DMS153 (cell line): ENCODE measurements at regions not wholly inside any gene's neighbourhood (a gene's known extent, or its start where the extent isn't known, plus 50 kb on each side); places are given as distances from the start of the nearest gene placed in this dataset.
A peak's percentile ranks its signal among the peaks of the same experiment; 100 is the strongest.

Experiments used
- DNase-seq: peaks from one replicate; lab custom pipeline; 2025; lab: John Stamatoyannopoulos, UW

DNA sequence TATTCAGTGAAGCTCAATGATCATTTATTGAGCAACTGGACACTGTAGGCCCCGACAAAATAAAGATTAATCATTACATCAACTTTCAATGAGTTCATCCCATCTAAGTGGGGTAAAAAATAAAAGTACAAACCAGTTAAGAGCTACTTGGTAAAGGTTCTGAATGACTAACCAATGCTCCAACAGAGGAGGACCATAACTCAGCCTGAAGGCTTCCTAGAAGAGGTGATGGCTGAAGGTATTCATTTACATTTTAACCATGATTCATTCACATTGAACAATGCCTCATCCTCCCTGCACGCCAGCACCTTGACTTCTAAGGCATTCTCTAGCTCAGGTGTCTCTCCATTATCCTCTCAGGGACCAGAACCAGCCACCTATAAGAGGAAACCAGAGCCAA, 201.4 kb downstream of the ZNF462 start:
- DNase-seq = no peak

DNA sequence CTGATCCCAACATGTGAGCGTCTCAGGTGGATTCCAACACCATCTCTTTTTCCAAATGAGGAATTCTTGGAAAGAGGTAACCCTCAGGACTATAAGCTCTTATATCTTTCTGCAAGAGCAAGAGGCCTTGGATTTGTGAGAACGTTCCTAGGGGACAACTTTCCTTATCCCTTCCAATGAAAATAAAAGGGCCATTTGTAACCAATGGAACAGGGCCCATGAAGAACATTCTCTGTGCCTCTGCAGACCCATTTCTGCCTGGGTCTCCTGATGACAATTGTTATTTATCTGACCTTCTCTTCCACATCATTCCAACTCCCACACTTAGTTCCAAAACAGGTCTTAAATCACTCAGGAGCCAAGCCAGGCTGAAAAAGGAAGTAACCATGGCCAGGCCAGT, 202.6 kb downstream of the ZNF462 start:
- DNase-seq = no peak

DNA sequence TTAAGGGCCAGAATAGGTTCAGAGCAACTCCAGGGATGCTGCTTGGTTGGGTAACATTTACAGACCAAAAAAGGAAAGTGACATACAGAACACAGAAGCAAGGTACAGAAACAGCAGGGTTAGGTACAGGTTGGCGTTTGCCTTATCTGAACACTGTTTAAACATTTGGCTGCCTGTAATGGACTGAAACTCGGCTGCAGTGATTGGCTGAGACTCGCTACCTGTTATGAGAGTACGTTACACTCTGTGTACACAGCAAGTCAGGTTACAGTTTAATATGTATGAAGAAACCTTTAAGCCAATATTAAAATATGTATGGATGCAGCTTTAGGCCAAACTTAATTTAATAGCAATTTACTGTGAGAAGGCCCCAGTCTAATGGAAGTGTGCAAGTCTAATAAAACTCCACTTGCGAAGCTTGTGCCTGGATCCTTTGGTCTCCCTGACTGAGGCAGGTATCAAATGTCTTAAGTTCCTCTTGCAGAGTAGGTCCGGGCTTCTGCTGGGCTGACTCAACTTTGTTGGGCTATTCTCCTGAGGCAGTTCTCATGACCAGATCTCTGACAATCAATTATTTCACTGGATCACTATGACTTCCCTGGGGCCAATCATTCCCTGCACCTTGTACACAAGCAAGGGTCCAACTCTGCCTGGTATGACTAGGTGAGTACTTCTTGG, 204.9 kb downstream of the ZNF462 start:
- DNase-seq = peak; percentile 19

DNA sequence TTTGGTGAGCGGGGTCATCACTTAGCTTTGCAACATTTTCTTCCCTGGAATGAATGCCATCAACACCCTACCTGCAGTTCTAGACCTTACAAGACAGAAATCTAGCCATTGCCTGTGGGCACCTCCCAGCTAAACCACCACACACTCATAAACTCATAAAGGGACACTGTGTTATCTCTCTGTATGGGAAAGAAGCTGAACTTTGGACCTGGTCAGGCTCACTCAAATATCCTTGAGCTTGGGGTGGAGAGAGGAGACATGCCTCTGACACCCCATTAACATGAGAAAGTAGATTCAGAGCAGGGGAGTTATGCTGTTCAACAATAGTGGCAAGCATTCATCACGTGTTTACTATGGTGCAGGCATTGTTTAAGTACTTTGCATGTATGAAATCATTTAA, 205.6 kb downstream of the ZNF462 start:
- no peak for DNase-seq

DNA sequence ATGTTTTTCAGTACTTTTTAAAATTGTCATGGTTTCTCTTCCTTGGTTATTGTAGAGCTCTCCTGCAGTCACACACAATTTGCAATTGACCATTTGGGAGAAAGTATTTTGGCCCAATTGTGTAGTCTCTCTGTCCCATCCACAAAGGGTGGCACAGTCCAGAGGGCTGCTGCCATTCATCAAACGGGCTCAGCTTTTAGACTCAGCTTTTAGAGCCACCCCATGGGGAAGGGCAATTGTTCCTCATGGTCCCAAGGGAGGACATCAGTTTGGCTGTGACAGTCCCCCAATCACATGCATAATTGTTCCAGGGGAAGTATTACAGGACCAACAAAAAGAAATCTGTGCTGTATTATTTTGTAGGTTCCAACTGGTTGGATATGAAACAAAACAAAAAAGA, 207.6 kb downstream of the ZNF462 start:
- DNase-seq = no peak

DNA sequence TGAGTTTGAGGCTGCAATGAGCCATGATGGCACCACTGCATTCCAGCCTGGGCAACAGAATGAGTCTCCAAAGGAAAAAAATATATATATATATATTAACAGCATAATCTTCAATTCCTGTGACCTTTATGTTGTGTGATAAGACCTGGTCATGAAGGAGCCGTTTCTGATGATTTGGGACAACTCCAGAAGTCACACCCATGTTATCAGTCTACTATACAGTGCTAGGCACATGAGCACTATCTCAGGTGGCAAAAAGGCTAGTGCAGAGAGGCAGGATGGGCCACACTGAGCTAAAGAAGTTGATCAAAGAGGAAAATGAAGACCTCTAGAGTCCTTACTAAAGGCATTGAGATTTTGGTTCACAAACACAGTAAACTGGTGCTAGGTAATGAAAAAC, 205.0 kb upstream of the RAD23B start:
- DNase-seq = no peak

DNA sequence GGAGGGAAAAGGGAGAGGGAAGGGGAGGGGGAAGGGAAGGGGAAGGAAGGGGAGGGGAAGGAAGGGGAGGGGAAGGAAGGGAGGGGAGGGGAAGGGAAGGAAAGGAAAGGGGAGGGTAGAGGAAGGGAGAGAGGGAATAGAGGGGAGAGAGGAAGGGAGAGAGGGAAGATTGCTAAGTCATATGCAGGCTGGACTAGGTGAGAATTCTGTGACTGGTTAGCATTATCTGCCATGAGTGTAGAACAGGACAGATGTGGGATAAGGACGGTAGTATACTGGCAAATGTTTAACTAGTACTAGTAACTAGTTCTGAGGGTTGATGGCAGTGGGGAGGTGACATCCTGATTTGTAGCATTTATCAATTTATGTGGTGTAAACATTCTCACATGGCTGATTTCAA, 203.5 kb upstream of the RAD23B start:
- DNase-seq = no peak

DNA sequence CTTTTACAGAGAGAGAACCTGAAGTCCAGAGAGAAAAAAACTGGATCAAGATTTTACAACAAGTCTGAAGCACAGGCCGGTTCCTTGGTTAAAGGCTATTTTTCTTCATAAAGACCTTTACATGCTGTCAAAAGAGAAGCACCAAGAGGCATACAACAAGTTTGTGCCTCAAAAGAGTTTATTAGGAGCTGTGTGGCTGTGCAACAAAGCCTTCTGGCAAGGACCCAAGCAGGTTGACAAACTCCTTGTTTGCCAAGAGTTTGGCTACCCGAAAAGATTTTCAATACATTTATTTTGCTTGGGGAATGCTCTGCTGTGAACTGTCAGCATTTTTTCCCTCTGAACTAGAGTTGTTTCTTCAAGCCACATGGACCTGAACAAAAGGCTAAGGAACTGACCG, 202.9 kb upstream of the RAD23B start:
- DNase-seq = no peak

DNA sequence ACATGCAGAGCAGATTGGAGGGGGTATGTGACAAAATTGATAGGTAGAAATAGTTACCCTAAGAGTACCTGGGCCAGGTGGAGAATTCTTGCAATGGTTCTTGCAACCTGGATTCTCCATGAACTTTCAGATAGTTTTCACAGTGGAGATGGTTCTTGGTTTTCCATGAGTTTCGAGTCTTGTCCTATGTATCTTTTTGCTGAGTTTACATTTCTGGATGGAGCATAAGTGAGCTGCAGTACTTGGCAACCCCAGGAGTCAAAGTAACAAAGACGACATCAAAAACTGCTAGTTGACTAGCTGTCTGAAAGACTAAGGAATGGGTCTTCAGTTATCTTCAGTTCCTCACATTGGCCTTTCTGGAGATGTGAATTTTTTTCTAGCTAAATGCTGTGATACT, 196.6 kb upstream of the RAD23B start:
- DNase-seq = no peak

DNA sequence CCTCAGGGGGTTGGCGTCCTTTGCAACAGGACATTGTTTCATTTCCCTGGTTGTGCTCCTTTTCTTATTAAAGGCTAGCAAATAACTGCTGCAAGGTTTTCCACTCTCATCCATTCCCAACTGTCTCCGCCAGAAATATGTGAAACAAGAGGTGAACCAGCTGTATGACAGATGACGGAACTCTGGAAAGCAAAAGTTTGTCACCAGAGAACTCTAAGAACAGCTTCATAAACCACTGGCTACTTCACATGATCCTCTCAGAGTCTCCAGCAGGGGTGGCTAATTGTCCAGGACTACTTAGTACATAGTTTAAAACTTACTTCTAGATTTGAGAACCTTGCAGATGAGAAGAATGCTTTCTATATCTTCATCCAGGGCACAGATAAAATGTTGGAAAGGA, 195.9 kb upstream of the RAD23B start:
- no peak for DNase-seq

DNA sequence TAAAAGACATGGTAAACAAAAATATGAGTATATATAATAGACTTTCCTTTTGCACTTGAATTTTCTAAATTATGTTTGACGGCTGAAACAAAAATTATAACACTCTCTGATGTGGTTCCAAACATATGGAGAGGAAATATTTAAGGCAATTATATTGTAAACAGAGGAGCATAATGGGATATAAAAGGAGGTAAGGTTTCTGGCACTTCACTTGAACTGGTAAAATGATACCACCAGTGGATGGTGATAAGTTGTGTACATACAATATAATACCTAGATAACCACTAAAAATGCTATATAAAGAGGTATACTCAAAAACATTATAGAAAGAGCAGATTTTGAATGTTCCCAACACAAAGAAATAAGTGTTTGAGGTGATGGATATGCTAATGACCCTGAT, 192.9 kb upstream of the RAD23B start:
- no peak for DNase-seq

DNA sequence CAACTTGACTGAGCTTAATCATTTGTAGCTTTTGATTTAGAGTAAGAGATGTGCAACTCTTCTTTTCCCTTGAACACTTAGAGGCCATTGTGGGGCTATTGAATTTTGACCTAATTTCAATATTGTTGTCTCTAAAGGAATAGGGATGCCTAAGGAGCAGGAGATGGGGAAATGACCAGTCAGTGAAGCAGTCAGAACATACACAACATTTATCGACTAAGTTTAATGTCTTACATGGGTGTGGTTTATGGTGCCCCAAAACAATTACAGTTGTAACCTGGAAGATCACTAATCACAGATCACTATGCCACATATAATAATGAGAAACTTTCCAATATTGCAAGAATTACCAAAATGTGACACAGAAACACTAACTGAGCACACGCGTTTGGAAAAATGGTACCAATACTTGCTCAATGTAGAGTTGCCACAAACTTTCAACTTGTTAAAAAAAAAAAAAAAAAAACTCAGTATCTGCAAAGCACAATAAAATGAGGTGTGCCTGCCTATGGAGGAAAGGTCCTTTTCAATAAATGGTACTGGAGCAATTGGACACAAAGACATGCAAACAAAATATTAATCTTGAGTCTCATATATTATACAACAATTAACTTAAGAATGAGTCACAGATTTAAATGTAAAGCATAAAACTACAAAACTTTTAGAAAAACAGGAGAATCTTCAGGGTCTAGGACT, 189.6 kb upstream of the RAD23B start:
- no peak for DNase-seq

DNA sequence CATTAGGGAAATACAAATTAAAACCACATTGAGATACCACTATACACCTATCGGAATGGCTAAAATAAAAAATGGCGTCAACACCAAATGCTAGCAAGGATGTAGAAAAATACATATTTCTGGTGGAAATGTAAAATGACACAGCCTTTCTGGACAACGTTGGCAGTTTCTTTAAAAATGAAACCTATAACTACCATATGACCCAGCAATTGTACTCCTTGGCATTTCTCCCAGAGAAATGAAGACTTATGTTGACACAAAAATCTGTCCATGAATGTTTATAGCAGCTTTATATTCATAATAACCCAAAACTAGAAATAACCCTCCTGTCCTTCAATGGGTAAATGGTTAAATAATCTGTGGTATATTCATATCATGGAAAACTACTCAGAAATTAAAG, 188.7 kb upstream of the RAD23B start:
- DNase-seq = no peak

DNA sequence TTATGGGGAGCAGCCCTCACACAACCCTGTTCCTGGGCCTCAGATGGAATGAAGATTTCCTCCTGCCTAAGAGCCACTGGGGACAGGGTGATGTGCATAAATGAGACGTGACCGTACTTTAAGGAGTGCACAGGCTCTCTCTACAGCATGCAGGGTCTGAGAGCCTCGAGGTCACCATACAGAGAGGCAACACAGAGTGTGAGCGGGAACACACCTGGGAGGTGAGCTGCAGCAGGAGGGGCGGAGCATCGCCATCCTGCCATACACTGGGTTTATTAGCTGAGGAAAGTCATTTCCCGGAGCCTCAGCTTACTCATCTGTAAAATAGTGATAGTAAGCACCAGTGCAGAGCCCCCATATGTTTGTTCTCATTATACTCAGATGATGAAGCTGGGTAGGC, 182.5 kb upstream of the RAD23B start:
- DNase-seq = no peak

DNA sequence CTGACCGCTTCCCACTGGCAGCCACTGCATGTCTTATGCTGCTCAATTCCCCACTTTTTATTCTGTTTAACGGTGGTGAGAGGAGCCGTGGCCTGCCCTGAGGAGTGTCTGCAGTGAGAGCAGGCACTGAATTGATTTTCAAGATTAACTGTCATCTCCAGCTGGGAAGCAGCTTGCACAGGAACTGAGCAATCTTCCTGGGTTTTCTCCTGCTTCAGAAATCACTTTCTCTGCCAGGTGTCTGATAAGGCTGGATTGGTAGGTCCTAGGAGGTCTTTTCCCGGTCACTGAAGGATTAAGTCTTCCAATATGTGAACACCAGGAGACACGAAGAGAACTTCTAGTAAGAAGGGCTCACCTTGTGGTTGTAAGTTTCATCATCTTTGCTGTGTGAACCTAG, 181.1 kb upstream of the RAD23B start:
- no peak for DNase-seq

DNA sequence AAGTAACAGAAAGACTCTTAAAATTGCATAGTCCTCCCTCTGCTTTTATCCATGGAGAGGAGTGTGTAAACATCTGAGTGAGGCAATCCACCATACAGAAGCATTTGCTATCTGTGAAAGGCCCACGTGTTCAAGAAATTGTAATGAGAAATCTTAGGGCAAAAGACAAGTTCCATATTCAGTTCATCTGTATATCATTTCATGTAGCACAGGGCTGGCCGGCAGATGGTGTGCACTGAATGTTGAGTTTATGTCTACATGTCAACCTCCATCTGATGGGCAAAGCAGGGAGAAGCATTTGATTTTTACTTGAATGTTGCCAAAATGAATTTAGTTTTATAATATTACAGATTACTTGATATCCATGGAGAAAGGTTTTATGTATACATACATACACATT, 179.5 kb upstream of the RAD23B start:
- no peak for DNase-seq

DNA sequence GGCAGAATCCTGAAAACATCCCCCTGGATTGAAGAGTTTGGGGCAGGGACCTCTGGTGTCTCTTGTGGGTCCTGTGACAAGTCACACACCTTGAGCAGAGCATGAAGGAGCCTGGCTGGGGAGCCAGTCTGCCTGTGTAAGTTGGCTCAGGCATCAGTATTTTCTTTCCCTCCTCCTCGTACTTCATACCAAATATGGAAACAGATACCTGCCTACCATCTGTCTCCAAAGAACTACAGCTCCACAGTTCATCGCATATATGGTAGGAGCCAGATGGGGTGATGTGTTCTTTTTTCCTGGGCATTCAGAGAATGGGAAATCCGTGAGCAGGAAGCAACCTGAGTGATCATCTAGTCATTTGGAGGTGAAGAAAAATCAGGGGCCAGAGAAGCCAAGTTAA, 177.3 kb upstream of the RAD23B start:
- no peak for DNase-seq

DNA sequence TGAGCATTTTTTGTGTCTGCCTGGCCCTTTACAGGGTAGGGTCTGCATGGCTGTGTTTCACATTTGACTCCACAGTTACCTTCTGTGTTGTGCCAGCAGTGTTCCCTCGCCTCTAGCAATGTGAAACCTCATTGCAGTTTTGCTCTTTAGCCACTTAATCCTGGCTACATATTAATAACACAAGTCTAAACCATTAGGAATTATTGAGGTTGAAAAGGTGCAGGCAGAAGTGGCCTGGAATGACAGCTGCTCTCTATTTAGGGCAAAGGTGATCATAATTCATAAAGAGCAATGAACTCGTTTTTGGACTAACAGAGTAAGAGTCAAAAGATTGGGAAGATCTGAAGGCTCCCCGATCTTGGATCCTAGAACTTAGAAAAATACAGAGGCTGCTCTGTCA, 176.7 kb upstream of the RAD23B start:
- no peak for DNase-seq

DNA sequence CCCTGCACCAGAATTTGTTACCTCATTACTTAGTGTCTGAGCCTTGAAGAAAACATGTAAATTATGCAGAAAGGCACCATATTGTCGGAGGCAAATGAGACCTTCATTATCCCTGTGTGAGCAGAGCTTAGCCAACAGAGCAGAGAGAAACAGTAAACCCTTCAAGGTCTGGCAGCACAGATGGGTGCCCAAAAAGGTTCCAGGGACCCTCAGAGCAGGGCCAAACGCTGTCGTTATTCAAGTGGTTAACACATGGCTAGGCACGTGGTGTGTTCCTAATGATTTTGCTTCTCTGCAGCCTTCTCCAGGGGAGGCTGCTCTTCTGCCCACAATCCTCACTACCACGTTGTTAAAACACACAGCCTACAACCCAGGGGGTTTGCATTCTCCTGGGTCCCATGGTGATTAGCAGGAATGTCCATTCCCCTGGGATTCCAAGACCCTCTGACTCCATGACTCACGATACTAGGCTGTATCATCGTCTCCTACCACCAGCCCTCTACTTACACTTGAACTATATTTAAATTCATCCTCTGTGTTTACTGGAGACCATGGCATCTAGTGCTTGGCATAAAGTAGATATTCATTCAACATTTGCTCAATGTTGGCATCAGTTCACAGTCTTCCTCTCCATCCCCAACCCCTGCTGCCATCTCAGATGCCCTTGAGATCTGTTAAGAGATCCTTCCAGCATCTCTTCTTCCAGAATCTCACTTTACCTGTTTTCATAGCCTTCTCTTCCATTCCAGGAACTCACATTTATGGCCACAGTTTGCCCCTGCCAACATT, 174.5 kb upstream of the RAD23B start:
- DNase-seq = no peak

DNA sequence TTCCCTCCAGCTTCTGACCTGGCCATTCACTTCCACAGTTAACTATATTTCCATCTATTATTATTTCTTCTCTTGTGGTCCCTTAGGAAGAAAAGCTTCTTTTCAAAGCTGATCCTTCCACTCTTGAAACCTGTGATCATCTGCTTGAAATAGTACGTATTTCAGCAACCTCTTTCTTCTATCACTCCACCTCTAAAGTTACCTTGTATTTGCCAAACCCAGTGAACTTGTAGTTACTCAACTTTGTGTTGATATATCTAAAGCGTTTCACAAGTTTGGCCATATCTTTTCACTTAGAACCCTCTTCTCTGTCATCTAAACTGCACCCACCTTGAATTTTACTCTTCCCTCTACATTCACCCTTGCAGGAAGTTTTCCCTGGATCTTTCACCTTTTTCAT, 173.8 kb upstream of the RAD23B start:
- no peak for DNase-seq

DNA sequence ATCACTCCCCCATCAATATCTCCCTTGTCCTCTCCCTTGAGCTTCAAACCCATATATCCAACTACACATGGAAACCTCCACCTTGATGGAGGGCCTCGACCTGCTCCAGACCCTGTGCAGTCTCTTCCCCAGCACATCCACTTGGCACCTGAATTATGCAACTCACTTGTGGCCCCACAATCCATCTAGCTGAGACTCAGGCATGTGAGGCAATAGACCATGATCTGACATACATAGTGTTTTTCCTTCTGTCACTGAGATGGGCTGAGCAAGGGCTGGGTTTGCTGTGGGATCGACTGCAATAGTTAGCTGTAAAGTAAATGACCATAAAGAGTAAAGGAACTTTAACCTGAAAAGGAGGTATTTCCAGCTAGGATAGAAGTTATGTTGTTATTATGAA, 172.9 kb upstream of the RAD23B start:
- no peak for DNase-seq

DNA sequence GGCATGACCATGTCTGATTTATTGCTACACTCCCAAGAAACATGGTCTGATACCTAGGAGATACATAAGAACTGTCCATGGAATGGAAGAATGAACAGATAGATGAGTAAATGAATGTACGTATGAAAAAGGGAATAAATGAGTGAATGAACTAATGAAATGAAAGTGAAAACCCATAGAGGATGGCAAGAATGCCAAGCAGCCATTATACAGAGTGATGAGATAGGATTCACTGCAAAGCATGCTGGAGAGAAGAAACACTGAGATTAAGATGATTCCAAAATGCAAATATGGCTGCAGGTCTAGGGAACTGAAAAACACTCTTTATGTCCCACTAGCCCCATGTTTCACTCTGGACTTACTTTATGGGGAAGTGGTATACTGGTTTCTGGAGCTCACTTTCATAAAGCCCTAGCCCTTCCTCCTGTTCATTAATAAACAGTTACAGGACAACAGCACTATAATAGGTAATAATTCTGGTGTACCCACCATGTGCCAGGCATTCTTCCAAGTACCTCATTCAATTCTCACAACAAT, 170.3 kb upstream of the RAD23B start:
- DNase-seq = no peak
